Activated T-helper 2 cell treated with anti-CD3 and anti-CD28 coated beads, Interferon-gamma antibody, Interleukin-2, Interleukin-4, amounts not matched to agents 10 μg/mL and 5 μg/mL and 100 μg/mL, durations not matched to agents 14 hours and 24 hours and 36 hours (primary cell): ENCODE measurements at regions not wholly inside any gene's neighbourhood (a gene's known extent, or its start where the extent isn't known, plus 50 kb on each side); places are given as distances from the start of the nearest gene placed in this dataset.

ENCODE experiments used
- DNase-seq: peaks from one replicate; pipeline ENCODE4 v3.0.0; 2021; ENCODE audit warnings: low spot score
- H3K27ac Mint-ChIP-seq: one replicate; pipeline ENCODE4 v1.8.0; 2021; ENCODE audit warnings: mixed read lengths
- H3K27me3 Mint-ChIP-seq: one replicate; pipeline ENCODE4 v1.8.0; 2021; ENCODE audit warnings: low read depth, mixed read lengths
- H3K36me3 Mint-ChIP-seq: one replicate; pipeline ENCODE4 v1.8.0; 2021; ENCODE audit warnings: low read depth, mixed read lengths
- H3K4me1 Mint-ChIP-seq: one replicate; pipeline ENCODE4 v1.8.0; 2021; ENCODE audit warnings: low read depth, mixed read lengths
- H3K4me3 Mint-ChIP-seq: one replicate; pipeline ENCODE4 v1.8.0; 2021; ENCODE audit warnings: low read depth, mild to moderate bottlenecking, moderate library complexity, mixed read lengths
- H3K9me3 Mint-ChIP-seq: one replicate; pipeline ENCODE4 v1.8.0; 2021; ENCODE audit warnings: mixed read lengths
- intact Hi-C: fragments of 100-400 bp; cut with micrococcal nuclease; formaldehyde crosslinking; loops from one replicate; pipeline ENCODE4 v1.15.1; 2023

GRCh38 chr6:148192310-148192709 is 150.3 kb upstream of the SASH1 start:
- Mint-ChIP-seq H3K27ac (no peak overlapping the region), H3K36me3 (no peaks in the 10 kb centered on the region), H3K9me3 (no peaks in the 10 kb centered on the region), H3K27me3 (peaks cover 37% of the 10 kb centered on the region), H3K4me1 (no peaks in the 10 kb centered on the region), H3K4me3 (no peak overlapping the region)
- DNase-seq: no peak
- intact Hi-C loops: no loop called here

DNA sequence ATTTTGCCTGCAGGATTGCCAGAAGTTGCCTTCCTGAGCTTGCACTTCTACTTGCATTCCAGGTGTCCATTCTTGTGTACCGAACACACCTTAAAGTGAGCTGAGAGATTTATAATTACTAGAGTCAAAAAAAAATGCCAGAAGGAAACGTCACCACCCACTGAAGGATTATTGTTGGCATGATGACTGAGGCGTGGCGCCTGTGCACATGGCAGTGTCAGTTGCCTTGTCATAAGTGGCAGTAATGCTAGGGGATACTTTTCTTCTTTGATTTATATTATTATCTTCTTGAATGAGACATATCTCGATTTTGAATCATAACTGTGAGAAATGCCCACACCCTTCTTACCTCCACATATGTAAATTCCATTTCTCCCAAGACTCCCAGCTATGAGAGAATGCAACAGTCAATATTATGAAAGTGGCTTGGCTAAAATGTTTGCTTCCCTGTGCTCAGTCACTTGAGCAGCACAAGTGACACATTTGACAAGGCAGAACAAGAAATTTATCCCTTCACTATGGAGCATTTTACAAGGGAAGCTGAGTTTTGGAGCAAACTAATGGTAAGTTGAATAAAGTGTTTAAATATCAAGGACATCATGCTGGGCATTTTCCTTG is 149.5 kb upstream of the SASH1 start:
- DNase-seq: no peak
- H3K4me3 Mint-ChIP-seq: no peak overlapping the region
- H3K27me3 Mint-ChIP-seq: peaks cover 43% of the 10 kb centered on the region
- intact Hi-C loops: no loop called here
- H3K4me1 Mint-ChIP-seq: no peaks in the 10 kb centered on the region
- H3K36me3 Mint-ChIP-seq: no peaks in the 10 kb centered on the region
- no peak overlapping the region for H3K27ac Mint-ChIP-seq
- no peaks in the 10 kb centered on the region for H3K9me3 Mint-ChIP-seq

DNA sequence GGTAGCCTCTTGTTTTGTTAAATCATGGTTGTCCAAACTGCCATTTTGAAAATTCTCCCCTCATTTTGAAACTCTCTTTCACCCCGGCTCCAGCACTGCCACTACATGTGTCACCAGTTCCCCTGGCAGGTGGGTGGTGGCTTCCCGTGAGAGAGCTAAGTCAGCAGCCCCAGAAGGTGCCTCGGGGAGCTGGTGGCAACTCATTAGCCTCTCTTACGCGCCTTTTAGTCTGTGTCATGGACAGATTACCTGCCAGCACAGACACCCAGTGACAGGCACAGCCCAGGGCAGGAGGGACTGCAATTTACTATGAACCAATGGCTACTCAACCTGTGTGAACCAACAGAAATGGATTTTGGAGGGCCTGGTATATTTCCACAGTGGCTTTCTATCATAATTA is 147.1 kb upstream of the SASH1 start:
- Mint-ChIP-seq H3K36me3 (no peaks in the 10 kb centered on the region), H3K27ac (no peak overlapping the region), H3K4me1 (peaks cover under 1% of the 10 kb centered on the region), H3K27me3 (peaks cover 48% of the 10 kb centered on the region), H3K4me3 (no peak overlapping the region), H3K9me3 (no peaks in the 10 kb centered on the region)
- no peak for DNase-seq
- intact Hi-C loops: no loop called here

DNA sequence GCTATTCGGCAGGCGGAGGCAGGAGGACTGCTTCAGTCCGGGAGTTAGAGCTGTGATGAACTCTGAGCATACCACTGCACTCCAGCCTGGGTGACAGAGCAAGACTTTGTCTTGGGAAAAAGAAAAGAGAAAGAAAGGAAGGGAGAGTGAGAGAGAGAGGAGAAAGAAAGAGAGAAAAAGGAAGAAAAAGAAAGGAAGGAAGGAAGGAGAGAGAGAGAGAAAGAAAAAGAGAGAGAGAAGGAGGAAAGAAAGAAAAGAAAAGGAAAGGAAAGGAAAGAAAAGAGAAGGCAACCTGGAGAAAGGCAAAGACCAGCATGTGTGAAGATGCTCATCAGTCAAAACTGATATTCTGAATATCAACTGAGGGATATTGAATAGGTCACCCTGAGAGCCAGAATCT is 143.1 kb upstream of the SASH1 start:
- Mint-ChIP-seq H3K36me3 (no peaks in the 10 kb centered on the region), H3K9me3 (peaks cover 4% of the 10 kb centered on the region), H3K4me1 (peaks cover 21% of the 10 kb centered on the region), H3K4me3 (no peak overlapping the region), H3K27ac (no peak overlapping the region), H3K27me3 (peaks cover 72% of the 10 kb centered on the region)
- DNase-seq: no peak
- intact Hi-C loops: no loop called here

DNA sequence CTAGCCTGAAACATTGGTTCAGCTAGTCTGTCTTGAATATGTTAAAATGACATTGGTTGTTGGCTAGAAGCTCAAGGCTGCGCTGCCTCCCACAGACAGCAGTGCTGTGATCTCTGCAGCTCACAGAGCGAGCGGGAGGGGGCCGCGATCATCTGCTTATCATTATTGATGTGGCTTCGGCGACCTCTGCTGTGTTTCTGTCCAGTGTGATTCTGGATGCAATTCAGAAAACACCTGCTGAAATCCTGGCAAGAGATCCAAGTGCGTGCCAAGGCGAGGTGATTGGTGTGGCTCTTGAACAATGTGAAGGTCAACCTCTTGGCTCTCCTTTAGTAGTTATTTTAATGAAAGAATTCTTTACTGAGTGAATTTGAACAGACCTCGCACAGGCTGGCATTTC is 142.3 kb upstream of the SASH1 start:
- DNase-seq: no peak
- Mint-ChIP-seq H3K36me3 (no peaks in the 10 kb centered on the region), H3K27ac (no peak overlapping the region), H3K9me3 (peaks cover 4% of the 10 kb centered on the region), H3K4me3 (no peak overlapping the region), H3K4me1 (peaks cover 22% of the 10 kb centered on the region), H3K27me3 (peaks cover 77% of the 10 kb centered on the region)
- intact Hi-C loops: loop anchor here (5.0 kb wide), 1 partner anchor 252 kb away; no protein-coding TSS in a partner anchor

- Mint-ChIP-seq H3K27ac (no peak overlapping the region), H3K4me1 (peaks cover 22% of the 10 kb centered on the region), H3K36me3 (no peaks in the 10 kb centered on the region), H3K27me3 (peaks cover 78% of the 10 kb centered on the region), H3K9me3 (peaks cover 7% of the 10 kb centered on the region), H3K4me3 (no peak overlapping the region)
- no peak for DNase-seq
- intact Hi-C loops: loop anchor here (5.0 kb wide), 1 partner anchor 252 kb away; no protein-coding TSS in a partner anchor
Measured at GRCh38 chr6:148200781-148201180, 141.9 kb upstream of the SASH1 start.

- H3K4me3 Mint-ChIP-seq: no peak overlapping the region
- H3K27ac Mint-ChIP-seq: peak overlapping the region; percentile 58
- H3K4me1 Mint-ChIP-seq: peaks cover 22% of the 10 kb centered on the region
- intact Hi-C loops: loop anchor here (5.0 kb wide), 1 partner anchor 249 kb away; no protein-coding TSS in a partner anchor
- H3K27me3 Mint-ChIP-seq: peaks cover 75% of the 10 kb centered on the region
- DNase-seq: no peak
- peaks cover 7% of the 10 kb centered on the region for H3K9me3 Mint-ChIP-seq
- H3K36me3 Mint-ChIP-seq: no peaks in the 10 kb centered on the region
Measured at GRCh38 chr6:148203281-148203925, 139.2 kb upstream of the SASH1 start.

- Mint-ChIP-seq H3K27ac (peak overlapping the region; percentile 58), H3K4me1 (peaks cover 22% of the 10 kb centered on the region), H3K9me3 (peaks cover 7% of the 10 kb centered on the region), H3K27me3 (peaks cover 74% of the 10 kb centered on the region), H3K4me3 (no peak overlapping the region), H3K36me3 (no peaks in the 10 kb centered on the region)
- intact Hi-C loops: loop anchor here (2.0 to 5.0 kb wide), 3 partner anchors 248 to 1347 kb away; no protein-coding TSS in a partner anchor
- peak; percentile 74 for DNase-seq
Measured at GRCh38 chr6:148203970-148204369, 138.7 kb upstream of the SASH1 start.

DNA sequence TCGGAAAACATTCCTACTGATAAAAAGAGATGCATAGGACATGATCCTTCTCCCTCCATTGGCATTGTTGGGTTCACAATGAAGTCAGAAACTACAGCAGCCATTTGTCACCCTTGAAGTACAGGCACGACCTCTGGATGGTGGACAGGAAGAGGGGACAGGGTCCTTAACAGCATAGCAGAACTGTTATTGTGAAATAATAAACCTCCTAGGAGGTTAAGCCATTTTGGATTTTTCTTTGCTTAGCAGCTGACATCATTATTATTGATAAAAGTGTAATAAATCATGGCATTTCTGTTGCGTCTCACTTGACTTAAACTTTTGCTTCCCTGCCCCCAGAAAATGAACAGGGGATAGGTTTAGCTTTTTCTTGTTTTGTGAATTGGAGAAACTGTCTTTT is 134.3 kb upstream of the SASH1 start:
- H3K4me1 Mint-ChIP-seq: peaks cover 13% of the 10 kb centered on the region
- H3K27ac Mint-ChIP-seq: no peak overlapping the region
- no peak for DNase-seq
- no peak overlapping the region for H3K4me3 Mint-ChIP-seq
- H3K9me3 Mint-ChIP-seq: peaks cover 7% of the 10 kb centered on the region
- no peaks in the 10 kb centered on the region for H3K36me3 Mint-ChIP-seq
- H3K27me3 Mint-ChIP-seq: peaks cover 62% of the 10 kb centered on the region
- intact Hi-C loops: no loop called here

- H3K36me3 Mint-ChIP-seq: no peaks in the 10 kb centered on the region
- no peaks in the 10 kb centered on the region for H3K9me3 Mint-ChIP-seq
- no peak for DNase-seq
Measured at GRCh38 chr6:148211777-148212324, 130.8 kb upstream of the SASH1 start.

GRCh38 chr6:148212366-148212765 is 130.3 kb upstream of the SASH1 start:
- Mint-ChIP-seq H3K27ac (no peak overlapping the region), H3K4me1 (no peaks in the 10 kb centered on the region), H3K4me3 (no peak overlapping the region), H3K27me3 (peaks cover 52% of the 10 kb centered on the region), H3K9me3 (no peaks in the 10 kb centered on the region), H3K36me3 (no peaks in the 10 kb centered on the region)
- DNase-seq: no peak
- intact Hi-C loops: no loop called here

More at GRCh38 chr6:148211777-148212324, 130.8 kb upstream of the SASH1 start:
- H3K27me3 Mint-ChIP-seq: peaks cover 56% of the 10 kb centered on the region
- H3K27ac Mint-ChIP-seq: no peak overlapping the region
- no peak overlapping the region for H3K4me3 Mint-ChIP-seq
- intact Hi-C loops: no loop called here
- no peaks in the 10 kb centered on the region for H3K4me1 Mint-ChIP-seq

DNA sequence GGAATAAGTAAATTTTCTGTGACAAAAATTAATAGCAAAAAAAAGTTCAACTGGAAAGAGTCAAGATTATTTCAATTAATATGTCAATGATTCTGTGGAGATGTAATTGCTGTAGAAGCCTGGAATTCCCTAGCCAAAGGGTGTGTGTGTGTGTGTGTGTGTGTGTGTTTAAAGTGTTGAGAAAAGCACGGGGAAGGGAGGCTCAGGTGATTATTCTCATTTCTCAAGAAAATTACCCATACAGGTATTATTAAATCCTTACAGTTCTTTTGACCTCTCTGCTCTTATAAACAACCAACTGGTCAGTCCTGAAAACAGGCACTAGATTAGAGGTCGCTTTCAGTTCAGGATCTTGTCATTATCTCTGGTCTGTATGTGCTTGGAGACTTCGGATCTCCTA is 129.3 kb upstream of the SASH1 start:
- H3K9me3 Mint-ChIP-seq: no peaks in the 10 kb centered on the region
- H3K4me3 Mint-ChIP-seq: no peak overlapping the region
- H3K27me3 Mint-ChIP-seq: peaks cover 46% of the 10 kb centered on the region
- no peaks in the 10 kb centered on the region for H3K4me1 Mint-ChIP-seq
- no peak overlapping the region for H3K27ac Mint-ChIP-seq
- intact Hi-C loops: no loop called here
- no peaks in the 10 kb centered on the region for H3K36me3 Mint-ChIP-seq
- DNase-seq: no peak

DNA sequence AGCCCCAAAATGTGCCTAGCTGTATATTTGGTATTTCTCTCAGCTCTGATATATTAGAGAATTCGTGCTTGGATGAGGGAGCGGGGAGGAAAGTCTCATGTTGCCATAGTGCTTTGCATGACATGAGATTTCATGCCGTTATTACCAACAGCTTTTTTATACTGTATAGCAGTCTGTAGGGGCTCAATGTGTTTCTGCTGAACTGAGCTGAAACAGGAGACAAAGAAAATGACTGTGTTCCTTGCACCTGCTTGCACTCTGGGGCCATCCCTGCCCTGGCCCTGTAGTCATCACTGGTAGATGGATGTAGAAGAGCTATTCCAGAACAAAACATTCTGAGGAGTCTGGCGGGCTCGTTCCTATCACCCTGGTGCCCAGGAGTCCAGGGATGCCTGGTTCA is 128.0 kb upstream of the SASH1 start:
- intact Hi-C loops: no loop called here
- Mint-ChIP-seq H3K27me3 (peaks cover 43% of the 10 kb centered on the region), H3K9me3 (no peaks in the 10 kb centered on the region), H3K27ac (no peak overlapping the region), H3K4me3 (no peak overlapping the region), H3K4me1 (no peaks in the 10 kb centered on the region), H3K36me3 (no peaks in the 10 kb centered on the region)
- DNase-seq: no peak
